LoVo (cell line): ENCODE measurements at regions not wholly inside any gene's neighbourhood (a gene's known extent, or its start where the extent isn't known, plus 50 kb on each side); places are given as distances from the start of the nearest gene placed in this dataset.

Experiments
- DNase-seq: peaks from one replicate; pipeline ENCODE4 v3.0.0-alpha.2; 2016; ENCODE audit warnings: low spot score

DNA sequence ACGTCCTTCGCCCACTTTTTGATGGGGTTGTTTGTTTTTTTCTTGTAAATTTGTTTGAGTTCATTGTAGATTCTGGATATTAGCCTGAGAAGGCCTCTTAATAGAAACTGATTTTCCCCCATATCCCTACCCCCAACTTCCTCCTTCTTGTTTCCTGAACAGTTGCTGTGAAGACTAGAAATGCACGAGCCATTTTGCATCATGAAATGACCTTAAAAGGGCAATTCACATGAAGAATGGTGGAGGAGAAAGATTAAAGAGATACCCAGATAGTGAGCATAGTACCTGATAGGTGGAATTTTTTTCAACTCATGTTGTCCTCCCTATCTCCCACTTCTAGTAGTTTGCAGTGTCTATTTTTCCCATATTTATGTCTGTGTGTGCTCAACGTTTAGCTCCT is 55.2 kb upstream of the KCNH8 start:
- no peak for DNase-seq

- DNase-seq, result no peak
Observed at GRCh38 chr3:19077388-19077787, 70.9 kb upstream of the KCNH8 start.

DNA sequence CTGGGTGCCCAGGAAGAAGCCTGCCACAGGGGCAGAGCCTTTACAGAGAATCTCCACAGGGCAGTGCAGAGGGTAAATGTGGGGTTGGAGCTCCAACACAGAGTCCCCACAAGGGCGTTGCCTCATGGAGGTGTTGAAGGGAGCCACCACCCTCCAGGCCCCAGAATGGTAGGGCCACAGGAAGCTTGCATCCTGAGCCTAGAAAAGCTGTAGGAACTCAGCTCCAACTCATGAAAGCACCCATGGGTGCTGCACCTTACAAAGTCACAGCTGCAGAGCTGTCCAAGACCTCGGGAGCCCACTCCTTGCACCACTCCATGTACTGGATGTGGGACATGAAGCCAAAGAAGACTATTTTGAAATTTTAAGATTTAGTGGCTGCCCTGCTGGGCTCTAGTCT is 73.3 kb upstream of the KCNH8 start:
- no peak for DNase-seq

GRCh38 chr3:19074257-19074900 is 73.9 kb upstream of the KCNH8 start:
- DNase-seq, result no peak

GRCh38 chr3:19073341-19074105 is 74.8 kb upstream of the KCNH8 start:
- no peak for DNase-seq

GRCh38 chr3:19070325-19070724 is 78.0 kb upstream of the KCNH8 start:
- no peak for DNase-seq

- DNase-seq, result peak; percentile 14
Observed at GRCh38 chr3:19065027-19065426, 83.3 kb upstream of the KCNH8 start.

- no peak for DNase-seq
Observed at GRCh38 chr3:19063936-19064335, 84.4 kb upstream of the KCNH8 start.

GRCh38 chr3:19060404-19060803 is 87.9 kb upstream of the KCNH8 start:
- DNase-seq, result peak; percentile 12

DNA sequence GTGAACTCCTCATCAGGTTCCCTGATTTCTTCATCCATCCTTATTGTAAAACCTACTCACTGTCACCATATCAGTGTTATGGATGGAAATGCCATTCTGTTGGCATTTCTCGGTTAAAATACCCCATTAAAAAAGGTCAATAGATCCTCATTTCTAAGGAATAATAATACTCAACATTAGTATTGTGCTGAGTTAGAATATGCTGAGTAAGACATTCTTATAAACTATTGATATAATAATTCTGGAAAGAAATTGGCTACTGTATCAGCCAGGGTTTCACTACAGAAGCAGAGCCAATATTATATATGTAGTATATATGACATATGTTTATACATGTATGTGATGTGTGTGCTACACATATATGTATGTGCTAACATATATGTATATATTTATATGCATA is 95.4 kb upstream of the KCNH8 start:
- no peak for DNase-seq

GRCh38 chr3:19046440-19046839 is 101.9 kb upstream of the KCNH8 start:
- peak; percentile 16 for DNase-seq

GRCh38 chr3:19030522-19030839 is 117.8 kb upstream of the KCNH8 start:
- no peak for DNase-seq

DNA sequence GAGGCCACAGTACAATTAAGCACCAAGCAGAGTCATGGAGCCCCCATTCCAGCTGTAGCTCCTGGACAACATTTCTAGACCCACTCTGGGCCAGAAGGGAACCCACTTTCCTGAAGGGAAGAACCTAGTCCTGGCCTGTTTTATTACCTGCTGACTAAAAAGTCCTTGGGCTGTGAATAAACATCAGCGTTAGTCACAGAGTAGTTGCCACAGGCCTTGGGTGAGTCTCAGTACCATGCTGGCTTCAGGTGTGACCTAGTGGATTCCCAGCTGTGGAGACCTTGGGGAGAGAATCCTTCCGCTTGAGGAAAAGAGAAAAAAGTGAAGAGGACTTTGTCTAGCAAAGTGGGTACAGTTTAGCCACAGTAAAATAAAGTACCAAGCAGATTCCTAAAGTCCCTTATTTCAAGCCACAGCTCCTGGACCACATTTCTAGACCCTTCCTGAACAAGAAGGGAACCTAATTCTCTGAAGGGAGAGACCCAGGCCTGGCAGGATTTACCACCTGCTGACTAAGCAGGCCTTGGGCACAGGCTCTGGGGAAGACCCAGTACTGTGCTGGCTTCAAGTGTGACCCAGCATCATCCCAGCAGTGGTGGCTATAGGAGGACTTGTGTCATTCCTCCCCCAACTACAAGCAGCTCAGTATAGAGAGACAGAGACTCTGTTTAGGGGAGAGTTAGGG is 118.3 kb upstream of the KCNH8 start:
- DNase-seq, result no peak

DNA sequence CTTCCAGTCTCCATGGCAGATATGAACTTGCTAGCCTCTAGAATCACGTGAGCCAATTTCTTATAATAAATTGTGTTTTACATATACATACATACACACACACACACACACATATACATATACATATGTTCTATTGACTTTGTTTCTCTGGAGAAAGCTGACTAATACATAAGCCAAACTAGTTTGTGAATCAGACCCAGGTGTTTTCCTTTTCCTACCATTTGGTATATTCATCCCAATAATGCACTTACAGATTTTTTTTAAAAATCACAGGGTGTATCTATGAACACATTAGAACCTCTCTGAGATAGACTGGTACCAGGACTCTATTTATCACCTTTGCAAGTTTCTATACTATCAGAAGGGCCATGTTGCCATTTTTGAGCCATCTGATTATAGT is 122.9 kb upstream of the KCNH8 start:
- no peak for DNase-seq

GRCh38 chr3:19022546-19022945 is 125.8 kb upstream of the KCNH8 start:
- DNase-seq, result no peak

GRCh38 chr3:19016851-19017250 is 131.5 kb upstream of the KCNH8 start:
- peak; percentile 9 for DNase-seq

GRCh38 chr3:19013879-19014278 is 134.4 kb upstream of the KCNH8 start:
- DNase-seq, result no peak

DNA sequence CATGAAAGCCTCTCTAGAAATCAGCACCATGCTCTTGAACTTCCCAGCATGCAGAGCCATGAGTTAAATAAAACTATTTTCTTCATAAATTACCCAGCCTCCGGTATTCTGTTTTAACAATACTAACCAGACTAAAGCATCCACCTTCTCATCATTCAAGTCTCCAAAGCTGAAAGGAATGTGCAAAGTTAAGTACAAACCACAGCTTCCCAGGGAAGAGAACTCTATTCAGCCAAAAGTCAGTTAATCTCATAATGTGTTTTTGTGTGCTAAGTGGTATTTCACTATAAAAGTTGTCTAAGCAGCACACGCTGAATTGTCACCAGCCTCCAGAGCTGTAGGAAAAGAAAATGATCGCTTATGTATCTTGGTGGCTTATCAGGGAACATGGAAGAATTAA is 135.5 kb upstream of the KCNH8 start:
- no peak for DNase-seq

DNA sequence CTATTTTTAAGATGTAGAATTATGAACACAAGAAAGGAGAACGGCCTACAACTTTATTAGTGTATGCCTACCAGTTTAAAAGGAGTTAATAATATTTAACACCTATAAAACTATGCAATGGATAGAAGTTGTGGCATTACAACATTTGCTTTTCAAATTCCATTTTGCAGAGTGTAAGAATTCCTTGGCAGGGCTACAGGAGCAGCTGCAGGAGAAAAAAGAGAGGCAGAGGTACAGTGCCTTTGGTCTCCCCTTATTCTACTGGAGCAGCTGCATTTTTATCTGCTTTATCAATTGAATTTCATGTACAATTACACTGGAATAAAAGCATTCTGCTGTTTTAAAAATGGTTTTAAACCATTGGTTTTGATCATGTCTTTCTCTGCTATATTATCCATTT is 145.7 kb upstream of the KCNH8 start:
- no peak for DNase-seq

GRCh38 chr3:18998069-18998468 is 150.2 kb upstream of the KCNH8 start:
- DNase-seq, result no peak

DNA sequence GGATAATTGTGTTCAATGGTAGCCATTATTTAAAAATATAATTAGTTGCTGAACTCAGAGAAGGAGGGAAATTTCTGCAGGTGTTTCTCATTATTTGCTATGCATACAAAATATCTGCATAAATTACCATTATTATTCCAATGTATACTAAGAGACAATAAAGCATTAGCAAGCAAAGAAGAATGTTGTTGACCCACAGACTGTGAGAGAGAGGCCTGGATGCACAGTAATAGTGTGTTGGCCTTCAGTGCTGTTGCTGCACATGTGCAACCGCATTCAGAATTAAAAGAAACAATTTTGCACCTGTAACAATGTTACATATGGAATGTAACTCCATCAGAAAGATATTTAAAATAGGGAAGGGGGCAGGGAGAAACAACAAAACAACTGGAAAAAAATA is 155.6 kb upstream of the KCNH8 start:
- no peak for DNase-seq

GRCh38 chr3:18989237-18989795 is 159.0 kb upstream of the KCNH8 start:
- no peak for DNase-seq

DNA sequence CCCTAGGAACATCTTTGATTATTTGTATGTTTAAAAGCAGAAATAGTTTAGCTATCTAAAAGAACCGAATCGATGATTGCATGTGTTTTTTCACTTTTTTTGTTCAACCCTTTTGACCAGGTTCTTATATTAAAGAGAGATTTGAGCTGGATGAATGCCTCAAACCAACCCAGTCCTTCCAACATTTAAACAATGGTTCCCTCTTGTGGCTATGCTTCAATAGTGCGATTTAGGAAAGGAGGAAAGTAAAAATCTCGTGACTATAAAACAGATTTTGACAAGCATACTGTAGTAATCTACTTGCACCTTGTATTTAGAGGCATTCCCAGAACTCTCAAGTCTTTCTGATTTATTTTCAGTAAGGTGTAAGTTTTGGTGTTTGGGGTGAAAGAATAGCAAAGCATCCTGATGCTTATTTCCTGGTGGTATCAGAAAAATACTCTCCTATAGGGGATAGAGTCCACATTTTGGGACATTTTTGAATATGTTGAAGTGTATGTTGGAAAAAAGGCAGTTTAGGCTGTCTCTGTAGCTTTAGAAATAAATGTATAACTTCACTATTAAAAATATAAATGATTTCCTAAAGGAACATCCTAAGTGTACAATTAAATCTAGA is 159.6 kb upstream of the KCNH8 start:
- DNase-seq, result peak; percentile 29
